ENCODE measurements at regions not wholly inside any gene's neighbourhood (a gene's known extent, or its start where the extent isn't known, plus 50 kb on each side); places are given as distances from the start of the nearest gene placed in this dataset.
A peak's percentile ranks its signal among the peaks of the same experiment; 100 is the strongest.

DNA sequence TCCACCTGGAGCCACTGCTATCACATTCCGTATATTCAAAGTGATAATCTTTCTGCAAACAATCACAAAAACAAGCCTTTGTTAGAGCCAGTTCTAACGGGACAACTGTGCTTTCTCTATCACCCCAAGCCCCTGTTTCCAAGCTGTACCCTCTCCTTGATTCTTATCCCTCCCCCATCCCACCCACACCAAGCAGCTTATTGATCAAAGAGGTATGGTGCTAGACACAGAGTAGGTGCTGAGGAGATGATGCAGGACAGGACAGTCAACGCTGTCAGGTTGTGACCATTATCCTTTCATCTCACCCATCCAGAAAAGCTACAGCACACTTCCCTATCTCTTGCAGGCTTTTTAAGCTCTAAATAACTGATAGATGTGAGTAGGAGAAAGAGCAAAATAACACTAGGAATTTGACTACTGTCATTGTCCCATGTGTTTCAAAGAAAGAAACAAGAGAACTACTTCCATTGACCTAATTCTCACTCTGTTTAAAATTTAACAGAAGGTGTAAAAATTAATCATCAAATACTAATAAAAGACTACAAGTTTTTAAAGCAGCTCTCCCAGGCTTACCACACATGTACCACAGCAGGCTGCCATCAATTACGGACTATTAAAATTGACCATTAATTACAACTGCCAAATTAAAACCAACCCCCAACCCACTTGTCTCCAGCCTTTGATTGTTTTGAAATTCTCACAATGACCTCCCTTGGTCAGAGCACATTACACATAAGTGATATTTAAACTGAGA, 94.3 kb downstream of the ELAPOR2 start:
- Mint-ChIP-seq H3K4me3 (no peak overlapping the region), H3K4me1 (peaks cover 2% of the 10 kb centered on the region), H3K27ac (no peak overlapping the region), H3K27me3 (no peaks in the 10 kb centered on the region), H3K9me3 (no peaks in the 10 kb centered on the region), H3K36me3 (peaks cover 5% of the 10 kb centered on the region)
- DNase-seq (ENCODE audit: low spot score in 2 of 2) (no peak), ATAC-seq (ENCODE audit: low read depth) (no peak)

- DNase-seq (ENCODE audit: low spot score in 2 of 2) (no peak), ATAC-seq (ENCODE audit: low read depth) (no peak)
- Mint-ChIP-seq H3K4me3 (no peak overlapping the region), H3K4me1 (peaks cover 2% of the 10 kb centered on the region), H3K27me3 (no peaks in the 10 kb centered on the region), H3K27ac (no peak overlapping the region), H3K36me3 (peaks cover 10% of the 10 kb centered on the region), H3K9me3 (no peaks in the 10 kb centered on the region)
Observed at GRCh38 chr7:86963599-86964230, 95.7 kb downstream of the ELAPOR2 start.

GRCh38 chr7:86962623-86963022, 96.8 kb downstream of the ELAPOR2 start:
- H3K36me3 Mint-ChIP-seq: peaks cover 10% of the 10 kb centered on the region
- ATAC-seq (ENCODE audit: low read depth): no peak
- H3K27ac Mint-ChIP-seq: no peak overlapping the region
- H3K27me3 Mint-ChIP-seq: no peaks in the 10 kb centered on the region
- peaks cover 2% of the 10 kb centered on the region for H3K4me1 Mint-ChIP-seq
- no peak overlapping the region for H3K4me3 Mint-ChIP-seq
- no peaks in the 10 kb centered on the region for H3K9me3 Mint-ChIP-seq
- DNase-seq (ENCODE audit: low spot score in 2 of 2): no peak

- no peaks in the 10 kb centered on the region for H3K9me3 Mint-ChIP-seq
- ATAC-seq (ENCODE audit: low read depth) (no peak), DNase-seq (ENCODE audit: low spot score in 2 of 2) (no peak)
- H3K36me3 Mint-ChIP-seq: peaks cover 10% of the 10 kb centered on the region
- H3K4me1 Mint-ChIP-seq: no peaks in the 10 kb centered on the region
- H3K27ac Mint-ChIP-seq: no peak overlapping the region
- no peaks in the 10 kb centered on the region for H3K27me3 Mint-ChIP-seq
- H3K4me3 Mint-ChIP-seq: no peak overlapping the region
Observed at GRCh38 chr7:86961686-86962085, 97.8 kb downstream of the ELAPOR2 start.

- Mint-ChIP-seq H3K4me1 (no peaks in the 10 kb centered on the region), H3K36me3 (peaks cover 10% of the 10 kb centered on the region), H3K9me3 (no peaks in the 10 kb centered on the region), H3K27ac (no peak overlapping the region), H3K4me3 (no peak overlapping the region), H3K27me3 (no peaks in the 10 kb centered on the region)
- ATAC-seq (ENCODE audit: low read depth) (no peak), DNase-seq (ENCODE audit: low spot score in 2 of 2) (no peak)
Observed at GRCh38 chr7:86958380-86958779, 101.1 kb downstream of the ELAPOR2 start.

GRCh38 chr7:86956567-86956966, 102.9 kb downstream of the ELAPOR2 start:
- H3K4me3 Mint-ChIP-seq: no peak overlapping the region
- H3K4me1 Mint-ChIP-seq: no peaks in the 10 kb centered on the region

DNA sequence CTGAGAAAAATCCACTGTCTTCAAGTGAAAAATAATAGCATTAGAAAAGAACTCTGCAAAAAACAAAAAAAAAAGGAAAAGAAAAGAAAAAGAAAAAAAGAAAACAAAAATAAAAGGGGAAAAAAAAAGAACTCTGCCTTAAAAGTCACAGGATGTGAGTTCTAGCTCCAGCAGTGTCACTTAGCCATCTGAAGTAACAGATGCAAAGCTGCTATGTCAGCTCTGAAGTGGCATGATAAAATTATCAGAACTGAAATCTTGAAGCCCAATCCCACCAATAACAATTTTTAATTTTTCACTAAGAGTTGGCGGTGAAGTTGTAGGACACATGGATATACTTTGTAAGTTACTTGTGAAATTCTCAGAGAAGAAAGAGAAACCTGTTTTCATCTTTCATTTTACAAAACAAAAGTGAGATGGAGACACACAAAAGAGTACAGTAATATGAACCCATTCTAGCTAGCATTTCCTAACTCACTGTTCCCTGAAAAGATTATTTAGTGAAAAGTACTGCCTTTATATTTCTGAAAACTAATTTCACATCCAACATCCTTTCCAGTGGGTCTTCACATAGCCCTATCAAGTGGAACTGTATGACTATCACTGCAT, 103.5 kb downstream of the ELAPOR2 start:
- no peak overlapping the region for H3K27ac Mint-ChIP-seq
- H3K36me3 Mint-ChIP-seq: peaks cover 5% of the 10 kb centered on the region
- DNase-seq (ENCODE audit: low spot score in 2 of 2): no peak
- no peaks in the 10 kb centered on the region for H3K4me1 Mint-ChIP-seq
- H3K4me3 Mint-ChIP-seq: no peak overlapping the region
- ATAC-seq (ENCODE audit: low read depth): no peak
- no peaks in the 10 kb centered on the region for H3K27me3 Mint-ChIP-seq
- no peaks in the 10 kb centered on the region for H3K9me3 Mint-ChIP-seq

More at GRCh38 chr7:86956567-86956966, 102.9 kb downstream of the ELAPOR2 start:
- Mint-ChIP-seq H3K9me3 (no peaks in the 10 kb centered on the region), H3K27me3 (no peaks in the 10 kb centered on the region), H3K27ac (no peak overlapping the region), H3K36me3 (peaks cover 7% of the 10 kb centered on the region)
- ATAC-seq (ENCODE audit: low read depth) (no peak), DNase-seq (ENCODE audit: low spot score in 2 of 2) (no peak)

DNA sequence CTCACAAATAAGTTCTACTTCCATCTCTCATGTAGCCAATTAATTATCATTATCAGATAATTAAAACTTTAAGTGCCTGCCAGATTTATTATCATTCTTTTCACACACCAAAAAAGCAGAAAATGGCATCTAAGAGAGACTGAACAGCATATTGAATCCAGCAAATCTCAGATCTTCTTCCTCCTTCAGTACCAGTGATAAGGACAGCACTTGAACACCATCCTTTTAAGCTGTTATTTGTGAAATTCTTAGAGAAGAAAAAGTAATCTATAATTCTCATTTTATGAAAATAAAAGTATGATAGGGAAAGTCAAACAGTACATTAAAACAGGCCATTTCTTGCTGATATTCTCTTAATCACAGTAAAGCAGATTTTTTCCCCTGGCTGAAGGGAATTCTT, 104.5 kb downstream of the ELAPOR2 start:
- Mint-ChIP-seq H3K4me1 (peaks cover 3% of the 10 kb centered on the region), H3K9me3 (no peaks in the 10 kb centered on the region), H3K27ac (no peak overlapping the region), H3K4me3 (no peak overlapping the region), H3K27me3 (no peaks in the 10 kb centered on the region), H3K36me3 (peaks cover 5% of the 10 kb centered on the region)
- ATAC-seq (ENCODE audit: low read depth): no peak
- DNase-seq (ENCODE audit: low spot score in 2 of 2): no peak

DNA sequence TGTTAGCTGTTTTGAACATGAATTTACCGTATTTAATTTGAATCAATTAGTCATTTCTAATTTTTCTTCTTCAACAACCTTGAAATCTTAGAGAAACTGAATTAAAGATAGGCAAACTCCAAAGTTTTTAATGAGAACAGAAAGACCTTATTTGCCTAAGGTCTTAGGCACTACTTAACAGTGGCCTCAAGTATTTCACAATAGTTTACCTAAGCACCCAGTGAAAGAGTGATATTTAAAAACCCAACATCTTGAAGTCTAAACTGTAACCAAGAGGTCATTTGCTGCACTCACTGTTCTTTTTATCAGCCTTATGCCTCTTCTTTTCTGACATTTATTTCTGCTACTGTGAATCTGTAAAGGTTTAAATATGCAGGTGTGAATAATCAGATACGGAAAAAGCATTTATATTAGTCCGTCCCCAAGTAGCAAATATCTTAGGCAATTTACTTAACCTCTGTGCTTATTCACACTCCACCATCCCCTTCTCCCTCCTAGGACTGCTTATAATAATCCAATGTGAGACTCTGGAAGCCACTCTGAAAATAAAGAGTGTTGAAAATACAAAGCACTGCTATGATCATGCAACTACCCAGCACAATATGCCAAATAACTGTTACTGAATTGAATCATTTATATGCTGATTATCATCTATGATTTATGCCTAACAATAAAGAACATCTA, 105.7 kb downstream of the ELAPOR2 start:
- no peak for ATAC-seq (ENCODE audit: low read depth)
- H3K27me3 Mint-ChIP-seq: no peaks in the 10 kb centered on the region
- no peaks in the 10 kb centered on the region for H3K36me3 Mint-ChIP-seq
- DNase-seq (ENCODE audit: low spot score in 2 of 2): no peak
- H3K27ac Mint-ChIP-seq: no peak overlapping the region
- no peaks in the 10 kb centered on the region for H3K9me3 Mint-ChIP-seq
- H3K4me3 Mint-ChIP-seq: no peak overlapping the region
- peaks cover 13% of the 10 kb centered on the region for H3K4me1 Mint-ChIP-seq

- Mint-ChIP-seq H3K9me3 (no peaks in the 10 kb centered on the region), H3K4me1 (peaks cover 19% of the 10 kb centered on the region), H3K36me3 (no peaks in the 10 kb centered on the region), H3K4me3 (no peak overlapping the region), H3K27ac (no peak overlapping the region), H3K27me3 (no peaks in the 10 kb centered on the region)
- ATAC-seq (ENCODE audit: low read depth): no peak
- DNase-seq (ENCODE audit: low spot score in 2 of 2): no peak
Observed at GRCh38 chr7:86953219-86953618, 106.2 kb downstream of the ELAPOR2 start.

DNA sequence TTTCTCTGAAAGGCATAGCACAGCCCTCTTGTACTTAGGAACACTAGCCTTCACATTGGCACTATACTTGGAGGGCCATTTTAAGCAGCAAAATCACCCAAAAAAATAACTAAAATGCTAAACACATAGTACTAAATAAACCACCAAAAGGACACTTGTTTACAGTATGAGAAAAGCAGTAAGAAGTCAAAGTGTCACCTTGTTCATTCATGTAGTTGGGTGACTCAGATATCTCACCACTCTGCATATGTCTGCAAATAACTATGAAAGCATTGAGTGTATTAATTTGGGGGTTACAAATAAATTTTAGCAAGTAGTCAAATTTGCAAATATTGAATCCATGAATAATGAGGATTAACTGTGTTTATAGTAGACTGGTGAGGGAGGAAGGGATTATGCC, 107.6 kb downstream of the ELAPOR2 start:
- H3K4me3 Mint-ChIP-seq: no peak overlapping the region
- DNase-seq (ENCODE audit: low spot score in 2 of 2): no peak
- H3K9me3 Mint-ChIP-seq: no peaks in the 10 kb centered on the region
- peaks cover 2% of the 10 kb centered on the region for H3K36me3 Mint-ChIP-seq
- H3K27ac Mint-ChIP-seq: no peak overlapping the region
- ATAC-seq (ENCODE audit: low read depth): no peak
- peaks cover 2% of the 10 kb centered on the region for H3K27me3 Mint-ChIP-seq
- peaks cover 23% of the 10 kb centered on the region for H3K4me1 Mint-ChIP-seq

DNA sequence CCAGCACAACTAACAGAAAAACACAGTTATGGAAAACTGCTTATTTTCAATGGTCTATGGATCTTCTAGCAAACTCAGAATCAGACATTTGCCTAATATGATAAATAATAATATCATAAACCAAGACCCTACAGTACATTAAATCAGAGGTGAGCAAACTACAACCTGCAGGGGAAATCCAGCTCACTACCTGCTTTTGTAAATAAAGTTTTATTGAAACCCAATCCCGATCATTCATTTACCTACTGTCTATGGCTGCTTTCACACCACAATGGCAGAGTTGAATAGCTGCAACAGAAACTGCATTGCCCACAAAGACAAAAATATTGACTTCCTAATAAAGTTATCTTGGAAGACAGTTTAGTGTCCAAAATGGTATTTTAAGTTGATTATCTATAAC, 108.5 kb downstream of the ELAPOR2 start:
- no peak for ATAC-seq (ENCODE audit: low read depth)
- Mint-ChIP-seq H3K4me1 (peaks cover 23% of the 10 kb centered on the region), H3K27ac (no peak overlapping the region), H3K36me3 (peaks cover 2% of the 10 kb centered on the region), H3K27me3 (peaks cover 2% of the 10 kb centered on the region), H3K9me3 (no peaks in the 10 kb centered on the region), H3K4me3 (no peak overlapping the region)
- no peak for DNase-seq (ENCODE audit: low spot score in 2 of 2)

- ATAC-seq (ENCODE audit: low read depth): peak; percentile 60
- peak; percentile 7 to 13 for DNase-seq (ENCODE audit: low spot score in 2 of 2)
- Mint-ChIP-seq H3K9me3 (no peaks in the 10 kb centered on the region), H3K4me3 (no peak overlapping the region), H3K4me1 (peaks cover 23% of the 10 kb centered on the region), H3K27ac (no peak overlapping the region), H3K36me3 (peaks cover 2% of the 10 kb centered on the region), H3K27me3 (peaks cover 2% of the 10 kb centered on the region)
Observed at GRCh38 chr7:86950360-86950759, 109.1 kb downstream of the ELAPOR2 start.

- H3K4me3 Mint-ChIP-seq: peak overlapping the region; percentile 39
- H3K9me3 Mint-ChIP-seq: no peaks in the 10 kb centered on the region
- ATAC-seq (ENCODE audit: low read depth) (no peak), DNase-seq (ENCODE audit: low spot score in 2 of 2) (no peak)
- peaks cover 23% of the 10 kb centered on the region for H3K4me1 Mint-ChIP-seq
- H3K27ac Mint-ChIP-seq: peak overlapping the region; percentile 82
- peaks cover 2% of the 10 kb centered on the region for H3K36me3 Mint-ChIP-seq
- H3K27me3 Mint-ChIP-seq: peaks cover 2% of the 10 kb centered on the region
Observed at GRCh38 chr7:86949779-86950260, 109.6 kb downstream of the ELAPOR2 start.

Data from memory B cell (primary cell).